H7 (cell line): ENCODE measurements at regions not wholly inside any gene's neighbourhood (a gene's known extent, or its start where the extent isn't known, plus 50 kb on each side); places are given as distances from the start of the nearest gene placed in this dataset.
"Not testable (repeated sequence)": the region's sequence is repeated elsewhere in the genome, so short reads cannot be mapped to it uniquely, and the experiment has no call there.

ENCODE experiments used
- DNase-seq: peaks from one replicate; pipeline ENCODE4 v3.0.0; 2012
- H3K27me3 ChIP-seq: 2 replicates; pipeline ENCODE4 v1.6.0; 2011; ENCODE audit warnings: mild to moderate bottlenecking, low read length; ENCODE audit not compliant: control insufficient read depth, insufficient read depth
- H3K36me3 ChIP-seq: replicated peaks from 2 replicates; pipeline ENCODE4 v1.5.1; 2011; ENCODE audit warnings: low read length; ENCODE audit not compliant: control insufficient read depth, insufficient read depth
- H3K4me3 ChIP-seq: 2 replicates; pipeline ENCODE4 v1.5.1; 2011; ENCODE audit warnings: low read depth, mild to moderate bottlenecking, control low read depth, low read length, moderate library complexity; ENCODE audit not compliant: insufficient read depth

- Histone ChIP-seq H3K36me3 (no peaks in the 10 kb centered on the region), H3K4me3 (no peak overlapping the region), H3K27me3 (no peaks in the 10 kb centered on the region; the same call in 1 of the 2 replicates)
- DNase-seq, result no peak
Observed at GRCh38 chr9:2419347-2419746, 202.2 kb upstream of the VLDLR start.

- Histone ChIP-seq H3K27me3 (no peaks in the 10 kb centered on the region; the same call in 1 of the 2 replicates), H3K4me3 (no peak overlapping the region), H3K36me3 (no peaks in the 10 kb centered on the region)
- no peak for DNase-seq
Observed at GRCh38 chr9:2420543-2420942, 201.0 kb upstream of the VLDLR start.

- no peaks in the 10 kb centered on the region for H3K27me3 ChIP-seq
- no peak for DNase-seq
- no peaks in the 10 kb centered on the region for H3K36me3 ChIP-seq
- no peak overlapping the region for H3K4me3 ChIP-seq
Observed at GRCh38 chr9:2424619-2425033, 197.0 kb upstream of the VLDLR start.

GRCh38 chr9:2425676-2426075 lies 195.9 kb upstream of the VLDLR start:
- DNase-seq, result no peak

GRCh38 chr9:2427120-2427891 lies 194.3 kb upstream of the VLDLR start:
- no peak for DNase-seq
- Histone ChIP-seq H3K36me3 (no peaks in the 10 kb centered on the region), H3K27me3 (no peaks in the 10 kb centered on the region), H3K4me3 (no peak overlapping the region)

More at GRCh38 chr9:2425676-2426075, 195.9 kb upstream of the VLDLR start:
- Histone ChIP-seq H3K36me3 (no peaks in the 10 kb centered on the region), H3K4me3 (no peak overlapping the region), H3K27me3 (no peaks in the 10 kb centered on the region)

GRCh38 chr9:2439957-2440356 lies 181.6 kb upstream of the VLDLR start:
- H3K36me3 ChIP-seq, result no peaks in the 10 kb centered on the region; the same call in 1 of the 2 replicates
- no peak for DNase-seq

GRCh38 chr9:2443933-2444332 lies 177.7 kb upstream of the VLDLR start:
- not testable (repeated sequence) for H3K36me3 ChIP-seq, DNase-seq, H3K27me3 ChIP-seq

More at GRCh38 chr9:2439957-2440356, 181.6 kb upstream of the VLDLR start:
- Histone ChIP-seq H3K27me3 (no peaks in the 10 kb centered on the region), H3K4me3 (no peak overlapping the region)

GRCh38 chr9:2448193-2448738 lies 173.3 kb upstream of the VLDLR start:
- Histone ChIP-seq H3K36me3 (no peaks in the 10 kb centered on the region), H3K4me3 (no peak overlapping the region), H3K27me3 (no peaks in the 10 kb centered on the region)
- no peak for DNase-seq

More at GRCh38 chr9:2443933-2444332, 177.7 kb upstream of the VLDLR start:
- not testable (repeated sequence) for H3K4me3 ChIP-seq

GRCh38 chr9:2453106-2453505 lies 168.5 kb upstream of the VLDLR start:
- no peaks in the 10 kb centered on the region for H3K36me3 ChIP-seq
- H3K4me3 ChIP-seq, result no peak overlapping the region
- no peak for DNase-seq
- no peaks in the 10 kb centered on the region for H3K27me3 ChIP-seq

- H3K4me3 ChIP-seq, result no peak overlapping the region
- no peaks in the 10 kb centered on the region for H3K27me3 ChIP-seq
- no peaks in the 10 kb centered on the region for H3K36me3 ChIP-seq
- no peak for DNase-seq
Observed at GRCh38 chr9:2453701-2454100, 167.9 kb upstream of the VLDLR start.

GRCh38 chr9:2459756-2460155 lies 161.8 kb upstream of the VLDLR start:
- Histone ChIP-seq H3K4me3 (no peak overlapping the region), H3K36me3 (0 out of 2 replicates have a peak, but pooled peaks cover 1% of the 10 kb centered on the region), H3K27me3 (no peaks in the 10 kb centered on the region)
- DNase-seq, result no peak

GRCh38 chr9:2461892-2462291 lies 159.7 kb upstream of the VLDLR start:
- DNase-seq, result no peak

GRCh38 chr9:2464624-2465023 lies 157.0 kb upstream of the VLDLR start:
- no peak overlapping the region for H3K4me3 ChIP-seq
- no peaks in the 10 kb centered on the region for H3K27me3 ChIP-seq
- H3K36me3 ChIP-seq, result 0 out of 2 replicates have a peak, but pooled peaks cover 1% of the 10 kb centered on the region
- DNase-seq, result no peak

More at GRCh38 chr9:2461892-2462291, 159.7 kb upstream of the VLDLR start:
- Histone ChIP-seq H3K4me3 (no peak overlapping the region), H3K36me3 (0 out of 2 replicates have a peak, but pooled peaks cover 1% of the 10 kb centered on the region), H3K27me3 (no peaks in the 10 kb centered on the region)

- no peaks in the 10 kb centered on the region for H3K27me3 ChIP-seq
- 0 out of 2 replicates have a peak, but pooled peaks cover 1% of the 10 kb centered on the region for H3K36me3 ChIP-seq
- no peak for DNase-seq
- H3K4me3 ChIP-seq, result no peak overlapping the region
Observed at GRCh38 chr9:2465516-2465915, 156.1 kb upstream of the VLDLR start.

GRCh38 chr9:2465921-2466460 lies 155.6 kb upstream of the VLDLR start:
- Histone ChIP-seq H3K4me3 (no peak overlapping the region), H3K27me3 (no peaks in the 10 kb centered on the region), H3K36me3 (0 out of 2 replicates have a peak, but pooled peaks cover 1% of the 10 kb centered on the region)
- no peak for DNase-seq
